GM23338 (cell line): ENCODE measurements at regions not wholly inside any gene's neighbourhood (a gene's known extent, or its start where the extent isn't known, plus 50 kb on each side); places are given as distances from the start of the nearest gene placed in this dataset.
A peak's percentile ranks its signal among the peaks of the same experiment; 100 is the strongest.

Experiments used
- ATAC-seq: fragments of 200-7000 bp; cut with Tn5 transposase; 3 replicates; pipeline ENCODE4 v1.9.1; 2020
- DNase-seq: peaks from one replicate; pipeline ENCODE4 v3.0.0-alpha.2; 2015; ENCODE audit warnings: low spot score
- H2AFZ ChIP-seq: fragments of 200-600 bp; sonication (generic); 2 replicates; pipeline ENCODE4 v1.8.0; 2016; ENCODE audit warnings: antibody characterized with exemption, mild to moderate bottlenecking, moderate library complexity
- H3F3A ChIP-seq: fragments of 200-600 bp; sonication (generic); replicated peaks from 2 replicates; pipeline ENCODE4 v1.8.0; 2017; ENCODE audit warnings: antibody characterized with exemption, mixed run types, low read depth
- H3K27ac ChIP-seq: fragments of 200-600 bp; sonication (generic); 2 replicates; pipeline ENCODE4 v1.6.1; 2016; ENCODE audit warnings: low read depth
- H3K27me3 ChIP-seq: fragments of 200-600 bp; sonication (generic); 2 replicates; pipeline ENCODE4 v1.8.0; 2016; ENCODE audit warnings: mild to moderate bottlenecking, mixed run types, moderate library complexity; ENCODE audit not compliant: insufficient read depth
- H3K36me3 ChIP-seq: fragments of 200-600 bp; sonication (generic); 2 replicates; pipeline ENCODE4 v1.8.0; 2016; ENCODE audit warnings: mild to moderate bottlenecking; ENCODE audit not compliant: insufficient read depth
- H3K4me1 ChIP-seq: fragments of 200-600 bp; sonication (generic); 2 replicates; pipeline ENCODE4 v1.8.0; 2016; ENCODE audit warnings: mild to moderate bottlenecking, moderate library complexity; ENCODE audit not compliant: insufficient read depth
- H3K4me2 ChIP-seq: fragments of 200-600 bp; sonication (generic); 2 replicates; pipeline ENCODE4 v1.7.1; 2017; ENCODE audit warnings: mixed run types
- H3K4me3 ChIP-seq: fragments of 200-600 bp; sonication (generic); 2 replicates; pipeline ENCODE4 v1.6.1; 2016; ENCODE audit warnings: mixed run types
- H3K79me2 ChIP-seq: fragments of 200-600 bp; sonication (generic); replicated peaks from 2 replicates; pipeline ENCODE4 v1.8.0; 2017; ENCODE audit warnings: mild to moderate bottlenecking; ENCODE audit not compliant: insufficient read depth
- H3K9me2 ChIP-seq: fragments of 200-600 bp; sonication (generic); 2 replicates; pipeline ENCODE4 v1.8.0; 2017; ENCODE audit not compliant: insufficient read depth
- H4K20me1 ChIP-seq: fragments of 200-600 bp; sonication (generic); replicated peaks from 2 replicates; pipeline ENCODE4 v1.8.0; 2017; ENCODE audit warnings: mild to moderate bottlenecking; ENCODE audit not compliant: insufficient read depth
- H3K27ac Mint-ChIP-seq: 2 replicates; pipeline ENCODE4 v1.8.0; 2020; ENCODE audit warnings: inconsistent platforms, mild to moderate bottlenecking, moderate library complexity, mixed read lengths
- H3K27me3 Mint-ChIP-seq: 3 replicates; pipeline ENCODE4 v1.8.0; 2022; ENCODE audit warnings: low read depth, mild to moderate bottlenecking, moderate library complexity, mixed read lengths, inconsistent platforms; ENCODE audit not compliant: insufficient read depth, poor library complexity
- H3K36me3 Mint-ChIP-seq: 3 replicates; pipeline ENCODE4 v1.8.0; 2021; ENCODE audit warnings: low read depth, mild to moderate bottlenecking, inconsistent platforms, moderate library complexity, mixed read lengths
- H3K4me1 Mint-ChIP-seq: 3 replicates; pipeline ENCODE4 v1.8.0; 2020; ENCODE audit warnings: mild to moderate bottlenecking, inconsistent platforms, mixed read lengths
- H3K4me3 Mint-ChIP-seq: 3 replicates; pipeline ENCODE4 v1.8.0; 2021; ENCODE audit warnings: moderate library complexity, mild to moderate bottlenecking, inconsistent platforms, mixed read lengths
- H3K9me3 Mint-ChIP-seq: 3 replicates; pipeline ENCODE4 v1.8.0; 2020; ENCODE audit warnings: moderate library complexity, mild to moderate bottlenecking, inconsistent platforms, mixed read lengths
- CREB1 ChIP-seq: fragments of 250-450 bp; sonication (Bioruptor Pico); IDR thresholded peaks from 2 replicates; pipeline ENCODE4 v1.5.0; 2020; ENCODE audit warnings: low read depth, mild to moderate bottlenecking, moderate library complexity
- EZH2 ChIP-seq: fragments of 200-600 bp; sonication (generic); IDR thresholded peaks from one replicate; pipeline ENCODE4 v1.8.0; 2017; ENCODE audit warnings: antibody characterized with exemption, mild to moderate bottlenecking, low read depth; ENCODE audit not compliant: unreplicated experiment
- EZH2phosphoT487 ChIP-seq: fragments of 200-600 bp; sonication (generic); IDR thresholded peaks from one replicate; pipeline ENCODE4 v1.8.1; 2018; ENCODE audit warnings: antibody characterized with exemption; ENCODE audit not compliant: unreplicated experiment
- JUNB ChIP-seq: IDR thresholded peaks from one replicate; pipeline ENCODE4 v1.6.1; 2016; ENCODE audit warnings: antibody characterized with exemption; ENCODE audit not compliant: unreplicated experiment
- NANOG ChIP-seq: IDR thresholded peaks from 2 replicates; pipeline ENCODE4 v1.6.1; 2016; ENCODE audit warnings: antibody characterized with exemption, borderline replicate concordance
- POLR2AphosphoS5 ChIP-seq: IDR thresholded peaks from 2 replicates; pipeline ENCODE4 v1.6.1; 2016; ENCODE audit warnings: antibody characterized with exemption, low read depth
- STAT1 ChIP-seq: IDR thresholded peaks from one replicate; pipeline ENCODE4 v1.6.1; 2016; ENCODE audit warnings: antibody characterized with exemption; ENCODE audit not compliant: unreplicated experiment
- ZNF114 ChIP-seq: fragments of 250-450 bp; sonication (Bioruptor Pico); IDR thresholded peaks from 2 replicates; pipeline ENCODE4 v1.5.0; 2020; ENCODE audit warnings: mild to moderate bottlenecking, moderate library complexity
- ZNF331 ChIP-seq: fragments of 250-450 bp; sonication (Bioruptor Pico); IDR thresholded peaks from 2 replicates; pipeline ENCODE4 v1.5.0; 2020; ENCODE audit warnings: low read depth, mild to moderate bottlenecking, moderate library complexity
- TF ChIP-seq, protein P1 (sequence below): IDR thresholded peaks from 2 replicates; pipeline ENCODE4 v1.6.1; 2016; ENCODE audit warnings: antibody characterized with exemption
- TF ChIP-seq, protein P2 (sequence below): fragments of 250-450 bp; sonication (Bioruptor Pico); IDR thresholded peaks from 2 replicates; pipeline ENCODE4 v1.5.0; 2020; ENCODE audit warnings: mild to moderate bottlenecking, moderate library complexity
- TF ChIP-seq, protein P3 (sequence below), 2 experiments: fragments of 200-600 bp in 1 of 2; sonication (generic) in 1 of 2; conservative IDR thresholded peaks; 2 replicates each; pipeline versions ENCODE4 v1.5.1 to v1.6.1; 2016 to 2017; ENCODE audit warnings: antibody characterized with exemption in 2 of 2, low read depth in 2 of 2, mild to moderate bottlenecking in 2 of 2, moderate library complexity in 1 of 2
- TF ChIP-seq, protein P4 (sequence below): IDR thresholded peaks from one replicate; pipeline ENCODE4 v1.6.1; 2018; ENCODE audit warnings: antibody characterized with exemption; ENCODE audit not compliant: unreplicated experiment

DNA sequence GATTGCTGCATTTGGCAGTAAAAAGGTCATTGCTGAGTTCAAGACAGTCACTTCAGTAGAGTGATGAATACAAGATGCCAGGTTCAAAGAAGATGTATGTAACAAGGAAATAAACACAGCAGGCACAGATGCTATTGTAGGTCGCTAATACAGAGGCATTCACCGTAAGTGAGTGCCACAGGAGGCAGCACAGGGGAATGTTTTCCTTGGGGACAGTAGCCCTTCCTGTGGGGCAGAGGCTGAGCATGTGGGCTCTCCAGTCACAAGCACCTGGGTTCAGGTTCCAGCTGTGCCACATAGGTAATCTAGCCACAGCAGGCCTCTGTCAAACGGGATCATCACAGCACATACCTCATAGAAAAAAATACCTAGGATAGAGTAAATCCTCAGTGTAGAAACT is 86.3 kb downstream of the RSL24D1 start:
- DNase-seq (peak; percentile 3), ATAC-seq (peak; percentile 83)
- no peaks in the 10 kb centered on the region for H4K20me1 ChIP-seq
- H3K4me3 ChIP-seq: no peak overlapping the region
- Mint-ChIP-seq H3K4me1 (peaks cover 12% of the 10 kb centered on the region), H3K27me3 (no peaks in the 10 kb centered on the region), H3K27ac (no peak overlapping the region), H3K36me3 (peaks cover 6% of the 10 kb centered on the region; the same call in 1 of the 3 replicates), H3K4me3 (no peak overlapping the region), H3K9me3 (peaks cover 52% of the 10 kb centered on the region)
- H3K4me2 ChIP-seq: no peak overlapping the region
- H3F3A ChIP-seq: no peaks in the 10 kb centered on the region
- no peaks in the 10 kb centered on the region for H3K79me2 ChIP-seq
- H2AFZ ChIP-seq: no peak overlapping the region
- H3K27me3 ChIP-seq: no peaks in the 10 kb centered on the region
- TF ChIP-seq EZH2phosphoT487 (no peak), JUNB (no peak), CREB1 (no peak), POLR2AphosphoS5 (no peak), NANOG (no peak), ZNF114 (CRISPR knock-in tag) (no peak), STAT1 (no peak), ZNF331 (CRISPR knock-in tag) (no peak), EZH2 (no peak)
- TF ChIP-seq, protein P1, sequence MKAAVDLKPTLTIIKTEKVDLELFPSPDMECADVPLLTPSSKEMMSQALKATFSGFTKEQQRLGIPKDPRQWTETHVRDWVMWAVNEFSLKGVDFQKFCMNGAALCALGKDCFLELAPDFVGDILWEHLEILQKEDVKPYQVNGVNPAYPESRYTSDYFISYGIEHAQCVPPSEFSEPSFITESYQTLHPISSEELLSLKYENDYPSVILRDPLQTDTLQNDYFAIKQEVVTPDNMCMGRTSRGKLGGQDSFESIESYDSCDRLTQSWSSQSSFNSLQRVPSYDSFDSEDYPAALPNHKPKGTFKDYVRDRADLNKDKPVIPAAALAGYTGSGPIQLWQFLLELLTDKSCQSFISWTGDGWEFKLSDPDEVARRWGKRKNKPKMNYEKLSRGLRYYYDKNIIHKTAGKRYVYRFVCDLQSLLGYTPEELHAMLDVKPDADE: no peak
- TF ChIP-seq, protein P2, sequence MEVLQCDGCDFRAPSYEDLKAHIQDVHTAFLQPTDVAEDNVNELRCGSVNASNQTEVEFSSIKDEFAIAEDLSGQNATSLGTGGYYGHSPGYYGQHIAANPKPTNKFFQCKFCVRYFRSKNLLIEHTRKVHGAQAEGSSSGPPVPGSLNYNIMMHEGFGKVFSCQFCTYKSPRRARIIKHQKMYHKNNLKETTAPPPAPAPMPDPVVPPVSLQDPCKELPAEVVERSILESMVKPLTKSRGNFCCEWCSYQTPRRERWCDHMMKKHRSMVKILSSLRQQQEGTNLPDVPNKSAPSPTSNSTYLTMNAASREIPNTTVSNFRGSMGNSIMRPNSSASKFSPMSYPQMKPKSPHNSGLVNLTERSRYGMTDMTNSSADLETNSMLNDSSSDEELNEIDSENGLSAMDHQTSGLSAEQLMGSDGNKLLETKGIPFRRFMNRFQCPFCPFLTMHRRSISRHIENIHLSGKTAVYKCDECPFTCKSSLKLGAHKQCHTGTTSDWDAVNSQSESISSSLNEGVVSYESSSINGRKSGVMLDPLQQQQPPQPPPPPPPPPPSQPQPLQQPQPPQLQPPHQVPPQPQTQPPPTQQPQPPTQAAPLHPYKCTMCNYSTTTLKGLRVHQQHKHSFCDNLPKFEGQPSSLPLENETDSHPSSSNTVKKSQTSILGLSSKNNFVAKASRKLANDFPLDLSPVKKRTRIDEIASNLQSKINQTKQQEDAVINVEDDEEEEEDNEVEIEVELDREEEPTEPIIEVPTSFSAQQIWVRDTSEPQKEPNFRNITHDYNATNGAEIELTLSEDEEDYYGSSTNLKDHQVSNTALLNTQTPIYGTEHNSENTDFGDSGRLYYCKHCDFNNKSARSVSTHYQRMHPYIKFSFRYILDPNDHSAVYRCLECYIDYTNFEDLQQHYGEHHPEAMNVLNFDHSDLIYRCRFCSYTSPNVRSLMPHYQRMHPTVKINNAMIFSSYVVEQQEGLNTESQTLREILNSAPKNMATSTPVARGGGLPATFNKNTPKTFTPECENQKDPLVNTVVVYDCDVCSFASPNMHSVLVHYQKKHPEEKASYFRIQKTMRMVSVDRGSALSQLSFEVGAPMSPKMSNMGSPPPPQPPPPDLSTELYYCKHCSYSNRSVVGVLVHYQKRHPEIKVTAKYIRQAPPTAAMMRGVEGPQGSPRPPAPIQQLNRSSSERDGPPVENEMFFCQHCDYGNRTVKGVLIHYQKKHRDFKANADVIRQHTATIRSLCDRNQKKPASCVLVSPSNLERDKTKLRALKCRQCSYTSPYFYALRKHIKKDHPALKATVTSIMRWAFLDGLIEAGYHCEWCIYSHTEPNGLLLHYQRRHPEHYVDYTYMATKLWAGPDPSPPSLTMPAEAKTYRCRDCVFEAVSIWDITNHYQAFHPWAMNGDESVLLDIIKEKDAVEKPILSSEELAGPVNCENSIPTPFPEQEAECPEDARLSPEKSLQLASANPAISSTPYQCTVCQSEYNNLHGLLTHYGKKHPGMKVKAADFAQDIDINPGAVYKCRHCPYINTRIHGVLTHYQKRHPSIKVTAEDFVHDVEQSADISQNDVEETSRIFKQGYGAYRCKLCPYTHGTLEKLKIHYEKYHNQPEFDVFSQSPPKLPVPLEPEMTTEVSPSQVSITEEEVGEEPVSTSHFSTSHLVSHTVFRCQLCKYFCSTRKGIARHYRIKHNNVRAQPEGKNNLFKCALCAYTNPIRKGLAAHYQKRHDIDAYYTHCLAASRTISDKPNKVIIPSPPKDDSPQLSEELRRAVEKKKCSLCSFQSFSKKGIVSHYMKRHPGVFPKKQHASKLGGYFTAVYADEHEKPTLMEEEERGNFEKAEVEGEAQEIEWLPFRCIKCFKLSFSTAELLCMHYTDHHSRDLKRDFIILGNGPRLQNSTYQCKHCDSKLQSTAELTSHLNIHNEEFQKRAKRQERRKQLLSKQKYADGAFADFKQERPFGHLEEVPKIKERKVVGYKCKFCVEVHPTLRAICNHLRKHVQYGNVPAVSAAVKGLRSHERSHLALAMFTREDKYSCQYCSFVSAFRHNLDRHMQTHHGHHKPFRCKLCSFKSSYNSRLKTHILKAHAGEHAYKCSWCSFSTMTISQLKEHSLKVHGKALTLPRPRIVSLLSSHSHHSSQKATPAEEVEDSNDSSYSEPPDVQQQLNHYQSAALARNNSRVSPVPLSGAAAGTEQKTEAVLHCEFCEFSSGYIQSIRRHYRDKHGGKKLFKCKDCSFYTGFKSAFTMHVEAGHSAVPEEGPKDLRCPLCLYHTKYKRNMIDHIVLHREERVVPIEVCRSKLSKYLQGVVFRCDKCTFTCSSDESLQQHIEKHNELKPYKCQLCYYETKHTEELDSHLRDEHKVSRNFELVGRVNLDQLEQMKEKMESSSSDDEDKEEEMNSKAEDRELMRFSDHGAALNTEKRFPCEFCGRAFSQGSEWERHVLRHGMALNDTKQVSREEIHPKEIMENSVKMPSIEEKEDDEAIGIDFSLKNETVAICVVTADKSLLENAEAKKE (CRISPR knock-in tag): no peak
- TF ChIP-seq, protein P3, sequence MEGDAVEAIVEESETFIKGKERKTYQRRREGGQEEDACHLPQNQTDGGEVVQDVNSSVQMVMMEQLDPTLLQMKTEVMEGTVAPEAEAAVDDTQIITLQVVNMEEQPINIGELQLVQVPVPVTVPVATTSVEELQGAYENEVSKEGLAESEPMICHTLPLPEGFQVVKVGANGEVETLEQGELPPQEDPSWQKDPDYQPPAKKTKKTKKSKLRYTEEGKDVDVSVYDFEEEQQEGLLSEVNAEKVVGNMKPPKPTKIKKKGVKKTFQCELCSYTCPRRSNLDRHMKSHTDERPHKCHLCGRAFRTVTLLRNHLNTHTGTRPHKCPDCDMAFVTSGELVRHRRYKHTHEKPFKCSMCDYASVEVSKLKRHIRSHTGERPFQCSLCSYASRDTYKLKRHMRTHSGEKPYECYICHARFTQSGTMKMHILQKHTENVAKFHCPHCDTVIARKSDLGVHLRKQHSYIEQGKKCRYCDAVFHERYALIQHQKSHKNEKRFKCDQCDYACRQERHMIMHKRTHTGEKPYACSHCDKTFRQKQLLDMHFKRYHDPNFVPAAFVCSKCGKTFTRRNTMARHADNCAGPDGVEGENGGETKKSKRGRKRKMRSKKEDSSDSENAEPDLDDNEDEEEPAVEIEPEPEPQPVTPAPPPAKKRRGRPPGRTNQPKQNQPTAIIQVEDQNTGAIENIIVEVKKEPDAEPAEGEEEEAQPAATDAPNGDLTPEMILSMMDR (conservative IDR thresholded peaks at IDR 0.05; ENCODE audit: low read depth in 2 of 2): no peak
- TF ChIP-seq, protein P4, sequence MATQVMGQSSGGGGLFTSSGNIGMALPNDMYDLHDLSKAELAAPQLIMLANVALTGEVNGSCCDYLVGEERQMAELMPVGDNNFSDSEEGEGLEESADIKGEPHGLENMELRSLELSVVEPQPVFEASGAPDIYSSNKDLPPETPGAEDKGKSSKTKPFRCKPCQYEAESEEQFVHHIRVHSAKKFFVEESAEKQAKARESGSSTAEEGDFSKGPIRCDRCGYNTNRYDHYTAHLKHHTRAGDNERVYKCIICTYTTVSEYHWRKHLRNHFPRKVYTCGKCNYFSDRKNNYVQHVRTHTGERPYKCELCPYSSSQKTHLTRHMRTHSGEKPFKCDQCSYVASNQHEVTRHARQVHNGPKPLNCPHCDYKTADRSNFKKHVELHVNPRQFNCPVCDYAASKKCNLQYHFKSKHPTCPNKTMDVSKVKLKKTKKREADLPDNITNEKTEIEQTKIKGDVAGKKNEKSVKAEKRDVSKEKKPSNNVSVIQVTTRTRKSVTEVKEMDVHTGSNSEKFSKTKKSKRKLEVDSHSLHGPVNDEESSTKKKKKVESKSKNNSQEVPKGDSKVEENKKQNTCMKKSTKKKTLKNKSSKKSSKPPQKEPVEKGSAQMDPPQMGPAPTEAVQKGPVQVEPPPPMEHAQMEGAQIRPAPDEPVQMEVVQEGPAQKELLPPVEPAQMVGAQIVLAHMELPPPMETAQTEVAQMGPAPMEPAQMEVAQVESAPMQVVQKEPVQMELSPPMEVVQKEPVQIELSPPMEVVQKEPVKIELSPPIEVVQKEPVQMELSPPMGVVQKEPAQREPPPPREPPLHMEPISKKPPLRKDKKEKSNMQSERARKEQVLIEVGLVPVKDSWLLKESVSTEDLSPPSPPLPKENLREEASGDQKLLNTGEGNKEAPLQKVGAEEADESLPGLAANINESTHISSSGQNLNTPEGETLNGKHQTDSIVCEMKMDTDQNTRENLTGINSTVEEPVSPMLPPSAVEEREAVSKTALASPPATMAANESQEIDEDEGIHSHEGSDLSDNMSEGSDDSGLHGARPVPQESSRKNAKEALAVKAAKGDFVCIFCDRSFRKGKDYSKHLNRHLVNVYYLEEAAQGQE: no peak
- H3K9me2 ChIP-seq: no peaks in the 10 kb centered on the region
- H3K4me1 ChIP-seq: no peaks in the 10 kb centered on the region
- H3K36me3 ChIP-seq: no peaks in the 10 kb centered on the region; the same call in 1 of the 2 replicates
- H3K27ac ChIP-seq: no peak overlapping the region
